ENCODE measurements at regions not wholly inside any gene's neighbourhood (a gene's known extent, or its start where the extent isn't known, plus 50 kb on each side); places are given as distances from the start of the nearest gene placed in this dataset.

DNA sequence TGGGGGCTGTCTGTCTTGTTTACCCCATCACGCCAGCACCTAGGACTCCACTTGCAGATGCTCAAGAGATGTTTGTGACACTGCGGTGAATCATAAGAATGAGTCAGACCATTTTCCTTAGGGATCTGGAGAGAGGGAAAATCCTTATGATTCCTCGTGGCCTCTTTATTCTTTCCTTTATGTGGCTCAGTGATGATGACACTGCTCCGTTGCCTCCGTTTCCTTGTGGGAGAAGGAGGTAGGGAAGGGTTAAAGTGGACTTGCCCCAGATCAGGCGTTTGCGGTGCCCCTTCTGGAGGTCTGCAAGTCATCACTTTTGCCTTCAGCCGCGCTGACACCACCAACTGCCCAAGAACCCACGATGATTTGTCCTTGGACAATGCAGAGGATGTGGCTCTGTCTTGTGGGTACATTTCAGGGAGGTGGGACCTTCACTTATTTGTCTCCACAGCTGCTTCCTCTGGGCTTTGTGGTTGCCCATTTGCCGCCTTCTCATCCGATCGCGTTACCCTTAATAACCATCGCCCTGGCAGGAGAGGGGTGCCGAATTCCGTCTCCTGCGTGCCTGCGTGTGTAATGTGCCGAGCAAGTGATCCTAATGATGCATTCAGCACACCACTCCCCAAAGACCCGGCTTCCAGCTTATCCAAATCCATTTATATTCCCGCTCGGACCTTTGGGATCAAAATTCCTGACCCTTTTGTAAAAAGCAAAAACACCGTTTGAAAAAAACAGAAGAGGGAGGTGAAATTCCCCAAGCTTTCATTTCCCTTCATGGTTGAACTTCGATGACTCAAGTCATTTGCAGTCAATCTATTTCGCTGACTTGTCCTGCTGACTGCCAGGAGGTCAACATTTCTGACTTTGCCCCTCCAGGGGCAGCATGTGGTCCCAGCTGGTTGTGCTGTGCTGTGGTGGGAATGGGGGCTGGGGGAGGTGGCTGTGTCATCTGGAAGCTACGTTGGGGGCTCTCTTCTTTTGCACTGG, 87.2 kb upstream of the IRX3 start:
- H3K27me3 Mint-ChIP-seq = peaks cover 29% of the 10 kb centered on the region
- intact Hi-C loops (cut with micrococcal nuclease) = no loop called here
- POLR2A ChIA-PET = no interaction called here

DNA sequence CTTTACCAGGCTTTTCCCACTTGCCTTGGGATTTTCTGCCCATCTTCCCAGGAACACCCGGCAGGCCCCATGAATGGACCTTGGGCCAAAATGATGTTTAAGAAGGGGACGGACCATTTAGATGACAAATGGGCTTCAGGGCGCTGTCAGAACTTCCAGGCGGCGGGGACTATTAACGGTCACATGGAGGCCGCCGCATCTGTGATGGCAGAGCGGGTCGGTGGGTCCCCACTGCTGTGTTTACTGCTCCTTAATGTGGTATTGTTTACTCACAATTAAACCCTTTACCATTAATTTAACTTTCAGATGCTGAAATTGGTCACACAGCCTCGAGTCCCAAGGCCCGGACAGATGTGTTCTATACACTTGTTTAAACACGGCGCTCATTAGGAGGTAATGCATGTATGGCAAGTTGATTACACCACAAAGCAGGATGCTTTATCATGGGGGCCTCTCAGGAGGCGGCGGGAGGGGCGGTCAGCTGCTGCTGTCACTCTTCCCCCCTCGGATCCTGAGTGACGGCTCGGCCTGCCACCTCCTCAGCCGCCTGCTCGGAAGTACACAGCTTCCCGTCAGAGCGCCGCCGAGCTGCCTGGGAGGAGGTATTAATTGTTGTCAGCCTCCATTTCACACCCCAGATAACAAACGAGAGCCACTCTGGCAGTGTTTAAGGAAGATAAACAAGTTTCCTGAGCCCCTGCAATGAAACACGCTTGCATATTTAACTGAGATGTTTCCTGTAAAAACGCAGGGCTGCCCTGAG, 83.9 kb upstream of the IRX3 start:
- H3K4me3 Mint-ChIP-seq = no peak overlapping the region
- POLR2A ChIA-PET = no interaction called here

More for the DNA sequence above, 87.2 kb upstream of the IRX3 start:
- Mint-ChIP-seq H3K4me3 (no peak overlapping the region), H3K27ac (no peak overlapping the region), H3K36me3 (ENCODE audit: low read depth) (no peaks in the 10 kb centered on the region), H3K4me1 (no peaks in the 10 kb centered on the region), H3K9me3 (peaks cover 2% of the 10 kb centered on the region)
- CTCF ChIA-PET = no interaction called here
- ATAC-seq (ENCODE audit: low read depth) (no peak), DNase-seq (no peak)
- TF ChIP-seq, protein P1, sequence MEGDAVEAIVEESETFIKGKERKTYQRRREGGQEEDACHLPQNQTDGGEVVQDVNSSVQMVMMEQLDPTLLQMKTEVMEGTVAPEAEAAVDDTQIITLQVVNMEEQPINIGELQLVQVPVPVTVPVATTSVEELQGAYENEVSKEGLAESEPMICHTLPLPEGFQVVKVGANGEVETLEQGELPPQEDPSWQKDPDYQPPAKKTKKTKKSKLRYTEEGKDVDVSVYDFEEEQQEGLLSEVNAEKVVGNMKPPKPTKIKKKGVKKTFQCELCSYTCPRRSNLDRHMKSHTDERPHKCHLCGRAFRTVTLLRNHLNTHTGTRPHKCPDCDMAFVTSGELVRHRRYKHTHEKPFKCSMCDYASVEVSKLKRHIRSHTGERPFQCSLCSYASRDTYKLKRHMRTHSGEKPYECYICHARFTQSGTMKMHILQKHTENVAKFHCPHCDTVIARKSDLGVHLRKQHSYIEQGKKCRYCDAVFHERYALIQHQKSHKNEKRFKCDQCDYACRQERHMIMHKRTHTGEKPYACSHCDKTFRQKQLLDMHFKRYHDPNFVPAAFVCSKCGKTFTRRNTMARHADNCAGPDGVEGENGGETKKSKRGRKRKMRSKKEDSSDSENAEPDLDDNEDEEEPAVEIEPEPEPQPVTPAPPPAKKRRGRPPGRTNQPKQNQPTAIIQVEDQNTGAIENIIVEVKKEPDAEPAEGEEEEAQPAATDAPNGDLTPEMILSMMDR (IDR thresholded peaks at IDR 0.05) = no peak

DNA sequence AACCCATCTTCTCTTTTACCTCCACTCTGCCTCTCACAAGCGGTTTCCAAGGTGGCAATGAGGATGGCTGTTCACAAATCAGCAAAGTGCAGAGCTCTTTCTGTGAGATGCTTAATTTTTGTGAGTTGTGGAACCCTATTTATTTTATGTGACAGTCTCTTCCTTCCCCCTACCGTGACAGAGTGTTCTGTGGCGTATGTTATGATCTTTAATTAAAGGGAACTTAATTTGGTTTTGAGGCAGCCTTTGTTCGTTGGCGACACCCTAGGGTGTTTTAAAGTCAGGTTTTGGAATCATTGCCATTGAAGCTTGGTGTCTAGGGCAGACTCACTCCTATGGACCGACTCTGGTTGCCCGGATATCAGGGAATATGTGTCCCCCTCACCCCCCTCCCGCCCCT, 83.3 kb upstream of the IRX3 start:
- no peak overlapping the region for H3K4me3 Mint-ChIP-seq
- H3K27ac Mint-ChIP-seq = no peak overlapping the region
- intact Hi-C loops (cut with micrococcal nuclease) = no loop called here
- POLR2A ChIA-PET = no interaction called here
- TF ChIP-seq, protein P1 (IDR thresholded peaks at IDR 0.05) = no peak
- CTCF ChIA-PET = no interaction called here
- no peak for DNase-seq
- no peaks in the 10 kb centered on the region for H3K36me3 Mint-ChIP-seq (ENCODE audit: low read depth)
- no peak for ATAC-seq (ENCODE audit: low read depth)
- peaks cover 24% of the 10 kb centered on the region for H3K27me3 Mint-ChIP-seq
- no peaks in the 10 kb centered on the region for H3K4me1 Mint-ChIP-seq
- no peaks in the 10 kb centered on the region for H3K9me3 Mint-ChIP-seq

More for the DNA sequence above, 83.9 kb upstream of the IRX3 start:
- ATAC-seq (ENCODE audit: low read depth) (no peak), DNase-seq (no peak)
- Mint-ChIP-seq H3K9me3 (no peaks in the 10 kb centered on the region), H3K4me1 (no peaks in the 10 kb centered on the region), H3K27me3 (peaks cover 27% of the 10 kb centered on the region), H3K36me3 (ENCODE audit: low read depth) (no peaks in the 10 kb centered on the region), H3K27ac (no peak overlapping the region)
- TF ChIP-seq, protein P1 (IDR thresholded peaks at IDR 0.05) = no peak
- CTCF ChIA-PET = no interaction called here
- intact Hi-C loops (cut with micrococcal nuclease) = no loop called here

DNA sequence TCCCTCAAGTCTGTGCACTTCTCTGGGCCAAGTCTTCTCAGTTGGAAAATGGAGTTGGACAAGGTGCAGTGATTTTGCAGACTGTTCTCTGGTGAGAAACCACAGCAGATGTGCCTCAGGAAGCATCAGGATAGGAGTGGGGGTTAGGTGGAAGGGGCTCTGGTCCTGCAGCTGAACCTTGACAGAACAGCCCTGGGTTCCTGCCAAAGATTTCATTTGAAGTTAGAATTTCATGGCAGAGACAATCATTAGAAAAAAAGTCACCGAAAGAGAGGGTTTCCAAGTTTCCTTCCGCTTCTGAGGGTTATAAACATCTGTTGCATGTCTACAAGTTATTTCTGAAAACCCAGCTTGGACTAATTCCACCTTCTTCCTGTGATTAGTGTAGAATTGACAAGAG, 80.4 kb upstream of the IRX3 start:
- TF ChIP-seq, protein P1 (IDR thresholded peaks at IDR 0.05) = no peak
- Mint-ChIP-seq H3K9me3 (no peaks in the 10 kb centered on the region), H3K4me1 (no peaks in the 10 kb centered on the region), H3K27me3 (peaks cover 9% of the 10 kb centered on the region), H3K27ac (no peak overlapping the region), H3K4me3 (no peak overlapping the region), H3K36me3 (ENCODE audit: low read depth) (no peaks in the 10 kb centered on the region)
- DNase-seq (no peak), ATAC-seq (ENCODE audit: low read depth) (no peak)
- ChIA-PET POLR2A (no interaction called here), CTCF (no interaction called here)
- intact Hi-C loops (cut with micrococcal nuclease) = no loop called here

DNA sequence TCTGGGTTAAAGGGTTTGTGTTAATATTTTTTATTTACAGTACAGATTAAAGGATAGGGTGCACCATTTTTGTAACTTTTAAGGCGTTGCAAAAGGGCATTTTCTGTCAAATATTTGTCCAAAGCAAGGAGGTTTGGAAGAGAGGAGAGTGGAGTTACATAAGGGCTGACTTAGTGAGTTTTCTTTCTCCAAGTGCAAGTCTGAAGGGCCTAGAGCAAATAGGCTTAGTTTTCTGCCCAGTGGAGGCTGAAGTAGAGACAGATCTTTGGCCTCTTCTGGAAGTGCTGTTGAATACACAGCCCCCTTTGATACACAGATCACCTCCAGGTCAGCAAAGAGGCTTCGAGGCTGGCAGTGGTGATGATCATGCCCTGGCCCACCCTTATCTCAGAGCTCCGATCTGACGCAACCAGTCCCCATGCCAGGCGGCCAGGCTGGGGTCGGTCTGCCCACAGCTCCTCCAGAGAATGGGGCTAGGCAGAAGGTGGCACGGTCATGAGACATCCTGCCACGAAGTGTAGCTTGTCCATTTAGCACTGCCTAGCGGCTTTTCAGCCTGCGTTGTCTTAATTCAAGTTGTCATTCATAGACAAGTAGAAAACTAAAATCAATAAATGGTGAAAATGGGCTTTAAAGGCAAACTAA, 79.5 kb upstream of the IRX3 start:
- ChIA-PET CTCF (interaction anchor here (0.6 kb wide), 1 partner anchor 795 kb away, joined by 3 read pairs; no protein-coding TSS in a partner anchor), POLR2A (no interaction called here)
- Mint-ChIP-seq H3K27me3 (peaks cover 6% of the 10 kb centered on the region), H3K4me3 (no peak overlapping the region), H3K4me1 (no peaks in the 10 kb centered on the region), H3K9me3 (no peaks in the 10 kb centered on the region), H3K27ac (no peak overlapping the region), H3K36me3 (ENCODE audit: low read depth) (no peaks in the 10 kb centered on the region)
- DNase-seq = no peak
- intact Hi-C loops (cut with micrococcal nuclease) = no loop called here
- ATAC-seq (ENCODE audit: low read depth) = no peak
- TF ChIP-seq, protein P1 (IDR thresholded peaks at IDR 0.05) = no peak

Measured in activated B cell treated with CpG ODN at 0.5 μM for 24 hours (primary cell).